ENCODE measurements at regions not wholly inside any gene's neighbourhood (a gene's known extent, or its start where the extent isn't known, plus 50 kb on each side); places are given as distances from the start of the nearest gene placed in this dataset.

GRCh38 chrX:42673301-42673810, 104.6 kb downstream of the PPP1R2C start:
- TF ChIP-seq CTCF (IDR thresholded peaks at IDR 0.05) (no peak), POLR2A (IDR thresholded peaks at IDR 0.05) (no peak)
